ENCODE measurements at regions not wholly inside any gene's neighbourhood (a gene's known extent, or its start where the extent isn't known, plus 50 kb on each side); places are given as distances from the start of the nearest gene placed in this dataset.

GRCh38 chr2:239750929-239751678, 274.0 kb downstream of the NDUFA10 start:
- Histone ChIP-seq H4K20me1 (ENCODE audit: low read depth) (no peaks in the 10 kb centered on the region), H3K4me3 (no peak overlapping the region), H3K27me3 (no peaks in the 10 kb centered on the region), H3K9ac (no peak overlapping the region), H3K36me3 (no peaks in the 10 kb centered on the region), H2AFZ (replicated peaks) (no peak overlapping the region), H3K79me2 (ENCODE audit: low read depth) (no peaks in the 10 kb centered on the region), H3F3A (ENCODE audit: low read depth) (no peaks in the 10 kb centered on the region), H3K4me2 (no peak overlapping the region), H3K9me3 (ENCODE audit: low read depth) (no peaks in the 10 kb centered on the region), H3K4me1 (peaks cover 20% of the 10 kb centered on the region), H3K27ac (no peak overlapping the region)
- Mint-ChIP-seq H3K9me3 (no peaks in the 10 kb centered on the region), H3K4me3 (no peak overlapping the region), H3K36me3 (no peaks in the 10 kb centered on the region), H3K27me3 (ENCODE audit: insufficient read depth, low read depth) (peaks cover 12% of the 10 kb centered on the region), H3K4me1 (peaks cover 10% of the 10 kb centered on the region), H3K27ac (no peak overlapping the region)
- DNase-seq (ENCODE audit: low spot score), result no peak
- TF ChIP-seq EZH2 (IDR thresholded peaks at IDR 0.05), result no peak
- TF ChIP-seq EZH2phosphoT487 (IDR thresholded peaks at IDR 0.05), result no peak
- TF ChIP-seq CTCF (IDR thresholded peaks at IDR 0.05), result no peak

- no peaks in the 10 kb centered on the region for H3K36me3 Mint-ChIP-seq
- H3K4me1 Mint-ChIP-seq, result peaks cover 17% of the 10 kb centered on the region
- no peak overlapping the region for H3K27ac Mint-ChIP-seq
- Histone ChIP-seq H2AFZ (replicated peaks) (no peak overlapping the region), H3K79me2 (ENCODE audit: low read depth) (no peaks in the 10 kb centered on the region), H3F3A (ENCODE audit: low read depth) (no peaks in the 10 kb centered on the region), H3K36me3 (no peaks in the 10 kb centered on the region), H3K27me3 (no peaks in the 10 kb centered on the region), H3K4me2 (no peak overlapping the region), H4K20me1 (ENCODE audit: low read depth) (no peaks in the 10 kb centered on the region), H3K9me3 (ENCODE audit: low read depth) (no peaks in the 10 kb centered on the region), H3K9ac (no peak overlapping the region), H3K27ac (no peak overlapping the region), H3K4me3 (no peak overlapping the region), H3K4me1 (peaks cover 25% of the 10 kb centered on the region)
- no peak for TF ChIP-seq EZH2 (IDR thresholded peaks at IDR 0.05)
- no peak for TF ChIP-seq CTCF (IDR thresholded peaks at IDR 0.05)
- no peak for TF ChIP-seq EZH2phosphoT487 (IDR thresholded peaks at IDR 0.05)
- H3K4me3 Mint-ChIP-seq, result no peak overlapping the region
- no peak for DNase-seq (ENCODE audit: low spot score)
- H3K9me3 Mint-ChIP-seq, result no peaks in the 10 kb centered on the region
- H3K27me3 Mint-ChIP-seq (ENCODE audit: insufficient read depth, low read depth), result peaks cover 17% of the 10 kb centered on the region
Observed at GRCh38 chr2:239750045-239750835, 274.9 kb downstream of the NDUFA10 start.

GRCh38 chr2:239749272-239749873, 275.8 kb downstream of the NDUFA10 start:
- Mint-ChIP-seq H3K9me3 (no peaks in the 10 kb centered on the region), H3K27ac (no peak overlapping the region), H3K4me1 (peaks cover 17% of the 10 kb centered on the region), H3K27me3 (ENCODE audit: insufficient read depth, low read depth) (peaks cover 11% of the 10 kb centered on the region), H3K4me3 (no peak overlapping the region), H3K36me3 (no peaks in the 10 kb centered on the region)
- H2AFZ ChIP-seq (replicated peaks), result no peak overlapping the region
- no peaks in the 10 kb centered on the region for H3F3A ChIP-seq (ENCODE audit: low read depth)
- H4K20me1 ChIP-seq (ENCODE audit: low read depth), result no peaks in the 10 kb centered on the region
- no peak overlapping the region for H3K27ac ChIP-seq
- H3K9me3 ChIP-seq (ENCODE audit: low read depth), result no peaks in the 10 kb centered on the region
- no peaks in the 10 kb centered on the region for H3K79me2 ChIP-seq (ENCODE audit: low read depth)
- DNase-seq (ENCODE audit: low spot score), result no peak
- no peak overlapping the region for H3K4me2 ChIP-seq
- H3K4me3 ChIP-seq, result no peak overlapping the region
- no peaks in the 10 kb centered on the region for H3K27me3 ChIP-seq
- no peak for TF ChIP-seq CTCF (IDR thresholded peaks at IDR 0.05)
- TF ChIP-seq EZH2phosphoT487 (IDR thresholded peaks at IDR 0.05), result no peak
- no peak for TF ChIP-seq EZH2 (IDR thresholded peaks at IDR 0.05)
- peaks cover 25% of the 10 kb centered on the region for H3K4me1 ChIP-seq
- no peak overlapping the region for H3K9ac ChIP-seq
- no peaks in the 10 kb centered on the region for H3K36me3 ChIP-seq

Measured in neural progenitor cell (in vitro differentiated cells).